ENCODE measurements at regions not wholly inside any gene's neighbourhood (a gene's known extent, or its start where the extent isn't known, plus 50 kb on each side); places are given as distances from the start of the nearest gene placed in this dataset.

DNA sequence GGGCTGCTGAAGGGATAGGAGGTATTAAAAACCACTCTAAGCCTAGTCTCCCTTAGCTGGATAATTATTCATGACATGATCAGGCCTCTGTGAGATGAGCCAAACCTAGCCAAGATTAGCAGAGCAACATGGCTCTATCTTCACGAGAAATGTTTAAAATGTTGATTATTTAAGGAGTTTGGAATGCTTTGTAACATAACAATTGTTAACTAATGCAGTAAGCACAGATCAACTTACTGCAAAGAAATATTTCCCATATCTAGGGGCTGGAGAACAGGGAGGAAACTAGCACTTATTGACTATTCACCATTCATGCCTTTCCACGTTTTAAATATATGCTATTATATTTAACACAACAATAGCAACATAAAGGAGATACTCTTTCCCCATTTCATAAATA lies 833.7 kb upstream of the CHAC2 start:
- no peak for DNase-seq

DNA sequence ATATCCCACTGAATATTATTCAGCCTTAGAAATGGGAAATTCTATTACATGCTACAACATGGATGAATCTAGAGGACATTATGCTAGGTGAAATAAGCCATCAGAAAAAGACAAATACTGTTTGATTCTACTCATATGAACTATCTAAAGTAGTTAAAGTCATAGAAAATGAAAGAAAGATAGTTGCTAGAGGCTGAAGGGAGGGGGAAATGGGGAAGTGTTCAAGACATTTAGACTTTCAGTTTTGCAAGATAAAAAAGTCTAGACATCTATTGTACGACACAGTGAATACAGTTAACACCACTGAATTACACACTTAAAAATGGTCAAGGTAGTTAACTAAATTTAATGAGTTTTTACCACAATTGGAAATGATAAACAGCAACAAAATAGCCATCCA lies 835.9 kb upstream of the CHAC2 start:
- TF ChIP-seq, protein P1, sequence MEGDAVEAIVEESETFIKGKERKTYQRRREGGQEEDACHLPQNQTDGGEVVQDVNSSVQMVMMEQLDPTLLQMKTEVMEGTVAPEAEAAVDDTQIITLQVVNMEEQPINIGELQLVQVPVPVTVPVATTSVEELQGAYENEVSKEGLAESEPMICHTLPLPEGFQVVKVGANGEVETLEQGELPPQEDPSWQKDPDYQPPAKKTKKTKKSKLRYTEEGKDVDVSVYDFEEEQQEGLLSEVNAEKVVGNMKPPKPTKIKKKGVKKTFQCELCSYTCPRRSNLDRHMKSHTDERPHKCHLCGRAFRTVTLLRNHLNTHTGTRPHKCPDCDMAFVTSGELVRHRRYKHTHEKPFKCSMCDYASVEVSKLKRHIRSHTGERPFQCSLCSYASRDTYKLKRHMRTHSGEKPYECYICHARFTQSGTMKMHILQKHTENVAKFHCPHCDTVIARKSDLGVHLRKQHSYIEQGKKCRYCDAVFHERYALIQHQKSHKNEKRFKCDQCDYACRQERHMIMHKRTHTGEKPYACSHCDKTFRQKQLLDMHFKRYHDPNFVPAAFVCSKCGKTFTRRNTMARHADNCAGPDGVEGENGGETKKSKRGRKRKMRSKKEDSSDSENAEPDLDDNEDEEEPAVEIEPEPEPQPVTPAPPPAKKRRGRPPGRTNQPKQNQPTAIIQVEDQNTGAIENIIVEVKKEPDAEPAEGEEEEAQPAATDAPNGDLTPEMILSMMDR (IDR thresholded peaks at IDR 0.05) = no peak
- POLR2A ChIA-PET = no interaction called here
- DNase-seq = no peak
- intact Hi-C loops (cut with micrococcal nuclease) = no loop called here
- no peak for ATAC-seq
- CTCF ChIA-PET = no interaction called here
- H3K27me3 Mint-ChIP-seq = no peaks in the 10 kb centered on the region
- H3K9me3 Mint-ChIP-seq = peaks cover 2% of the 10 kb centered on the region
- H3K36me3 Mint-ChIP-seq (ENCODE audit: low read depth) = no peaks in the 10 kb centered on the region
- no peak overlapping the region for H3K27ac Mint-ChIP-seq
- peaks cover 2% of the 10 kb centered on the region for H3K4me1 Mint-ChIP-seq (ENCODE audit: low read depth)
- no peak overlapping the region for H3K4me3 Mint-ChIP-seq

More for the DNA sequence above, 833.7 kb upstream of the CHAC2 start:
- Mint-ChIP-seq H3K4me1 (ENCODE audit: low read depth) (peaks cover 2% of the 10 kb centered on the region), H3K4me3 (no peak overlapping the region), H3K27ac (no peak overlapping the region), H3K27me3 (no peaks in the 10 kb centered on the region), H3K36me3 (ENCODE audit: low read depth) (no peaks in the 10 kb centered on the region), H3K9me3 (peaks cover 2% of the 10 kb centered on the region)
- CTCF ChIA-PET = no interaction called here
- intact Hi-C loops (cut with micrococcal nuclease) = no loop called here
- ATAC-seq = no peak
- TF ChIP-seq, protein P1 (IDR thresholded peaks at IDR 0.05) = no peak
- POLR2A ChIA-PET = no interaction called here

DNA sequence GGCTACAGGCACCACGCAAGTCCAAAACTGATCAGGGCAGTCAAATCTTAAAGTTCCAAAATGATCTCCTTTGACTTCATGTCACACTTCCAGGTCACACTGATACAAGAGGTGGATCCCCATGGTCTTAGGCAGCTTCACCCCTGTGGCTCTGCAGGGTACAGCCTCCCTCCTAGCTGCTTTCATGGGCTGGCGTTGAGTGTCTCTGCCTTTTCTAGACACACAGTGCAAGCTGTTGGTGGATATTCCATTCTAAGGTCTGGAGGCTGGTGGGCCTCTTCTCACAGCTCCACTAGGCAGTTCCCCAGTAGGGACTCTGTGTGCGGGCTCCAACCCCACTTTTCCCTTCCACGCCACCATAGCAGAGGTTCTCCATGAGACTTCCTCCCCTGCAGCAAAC lies 838.2 kb upstream of the CHAC2 start:
- POLR2A ChIA-PET = no interaction called here
- peaks cover 2% of the 10 kb centered on the region for H3K4me1 Mint-ChIP-seq (ENCODE audit: low read depth)
- H3K9me3 Mint-ChIP-seq = peaks cover 4% of the 10 kb centered on the region
- intact Hi-C loops (cut with micrococcal nuclease) = no loop called here
- TF ChIP-seq, protein P1 (IDR thresholded peaks at IDR 0.05) = no peak
- no peak overlapping the region for H3K27ac Mint-ChIP-seq
- H3K36me3 Mint-ChIP-seq (ENCODE audit: low read depth) = no peaks in the 10 kb centered on the region
- CTCF ChIA-PET = no interaction called here
- ATAC-seq = no peak
- H3K4me3 Mint-ChIP-seq = no peak overlapping the region
- H3K27me3 Mint-ChIP-seq = no peaks in the 10 kb centered on the region
- no peak for DNase-seq

DNA sequence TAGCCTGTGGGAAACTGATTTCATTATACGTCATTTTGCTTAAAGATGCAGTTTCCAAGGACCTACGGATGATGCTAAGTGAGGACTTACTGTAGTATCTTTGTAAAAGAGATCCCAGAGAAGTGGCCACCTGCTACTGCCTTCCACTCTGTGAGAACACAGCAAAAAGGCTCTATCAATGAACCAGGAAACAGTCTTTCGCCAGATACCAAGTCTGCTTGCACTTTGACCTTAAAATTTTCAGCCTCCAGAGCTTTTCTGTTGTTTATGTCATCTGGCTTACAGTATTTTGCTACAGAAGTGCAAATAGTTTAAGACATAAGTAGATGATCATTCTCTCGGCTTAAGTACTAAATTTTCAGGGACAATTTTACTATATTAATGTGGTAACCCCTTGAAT lies 847.9 kb upstream of the CHAC2 start:
- intact Hi-C loops (cut with micrococcal nuclease) = no loop called here
- ATAC-seq = no peak
- no peaks in the 10 kb centered on the region for H3K4me1 Mint-ChIP-seq (ENCODE audit: low read depth)
- H3K27me3 Mint-ChIP-seq = no peaks in the 10 kb centered on the region
- H3K27ac Mint-ChIP-seq = no peak overlapping the region
- POLR2A ChIA-PET = no interaction called here
- TF ChIP-seq, protein P1 (IDR thresholded peaks at IDR 0.05) = no peak
- CTCF ChIA-PET = no interaction called here
- no peak overlapping the region for H3K4me3 Mint-ChIP-seq
- DNase-seq = no peak
- peaks cover 2% of the 10 kb centered on the region for H3K9me3 Mint-ChIP-seq
- no peaks in the 10 kb centered on the region for H3K36me3 Mint-ChIP-seq (ENCODE audit: low read depth)

DNA sequence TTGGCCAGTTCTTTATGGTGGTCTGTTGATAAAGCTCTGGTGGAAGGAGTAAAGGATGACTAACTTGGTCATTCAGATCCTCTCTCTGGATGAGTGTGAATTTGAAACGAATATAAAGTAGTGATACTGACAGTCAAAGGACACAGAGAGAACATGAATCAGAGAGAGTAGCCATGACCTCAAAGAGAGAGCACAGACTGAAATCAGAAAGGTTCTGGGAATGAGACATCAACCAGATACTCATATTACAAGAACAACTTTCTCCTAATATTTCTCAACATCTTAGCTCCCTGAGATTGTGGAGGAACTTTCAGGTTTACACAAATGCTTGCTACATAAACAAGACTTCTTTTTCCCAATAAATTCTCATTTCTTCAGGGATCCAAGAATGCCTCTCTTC lies 849.1 kb upstream of the CHAC2 start:
- Mint-ChIP-seq H3K4me1 (ENCODE audit: low read depth) (no peaks in the 10 kb centered on the region), H3K4me3 (no peak overlapping the region), H3K27me3 (no peaks in the 10 kb centered on the region), H3K27ac (no peak overlapping the region), H3K9me3 (peaks cover 2% of the 10 kb centered on the region), H3K36me3 (ENCODE audit: low read depth) (no peaks in the 10 kb centered on the region)
- intact Hi-C loops (cut with micrococcal nuclease) = no loop called here
- ChIA-PET CTCF (no interaction called here), POLR2A (no interaction called here)
- TF ChIP-seq, protein P1 (IDR thresholded peaks at IDR 0.05) = no peak
- no peak for ATAC-seq
- DNase-seq = no peak
